PC-3 (cell line): ENCODE measurements at regions not wholly inside any gene's neighbourhood (a gene's known extent, or its start where the extent isn't known, plus 50 kb on each side); places are given as distances from the start of the nearest gene placed in this dataset.

Experiments used
- EZH2 ChIP-seq: fragments of 300-600 bp; sonication (generic); IDR thresholded peaks from one replicate; pipeline ENCODE4 v1.6.1; 2017; ENCODE audit warnings: antibody characterized with exemption, mild to moderate bottlenecking, low read length; ENCODE audit not compliant: unreplicated experiment
- TF ChIP-seq, protein P1 (sequence below): fragments of 300-600 bp; sonication (generic); conservative IDR thresholded peaks from 2 replicates; pipeline ENCODE4 v1.5.1; 2017; ENCODE audit warnings: antibody characterized with exemption, low read depth, mild to moderate bottlenecking, low read length

DNA sequence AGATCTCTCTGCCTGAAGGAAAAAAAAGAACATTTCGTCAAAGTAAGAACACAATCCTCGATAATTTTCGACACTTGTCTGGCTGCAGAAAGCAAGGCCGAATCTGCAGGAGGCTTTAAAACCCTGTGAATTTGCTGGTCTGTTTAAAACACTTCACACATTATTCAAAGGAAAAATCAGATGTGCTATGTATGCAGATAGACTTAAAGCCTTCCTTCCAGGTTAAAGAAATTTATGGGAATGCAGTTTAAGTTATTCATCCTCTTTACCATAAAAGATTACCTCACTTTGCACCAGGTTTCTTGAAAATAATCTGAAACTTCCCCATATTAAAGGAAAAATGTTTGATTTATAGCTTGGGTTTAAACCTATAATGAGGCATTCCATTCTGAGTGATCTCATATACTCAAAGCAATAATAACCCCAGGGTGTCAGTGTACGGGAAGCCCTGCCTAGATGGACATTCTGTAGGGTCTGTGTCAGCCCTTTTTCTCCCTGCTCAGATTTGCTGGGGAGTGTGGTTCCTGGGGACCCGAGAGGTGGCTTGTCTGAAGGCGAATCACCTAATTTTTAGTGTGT is 323.5 kb upstream of the SLC24A2 start:
- TF ChIP-seq, protein P1, sequence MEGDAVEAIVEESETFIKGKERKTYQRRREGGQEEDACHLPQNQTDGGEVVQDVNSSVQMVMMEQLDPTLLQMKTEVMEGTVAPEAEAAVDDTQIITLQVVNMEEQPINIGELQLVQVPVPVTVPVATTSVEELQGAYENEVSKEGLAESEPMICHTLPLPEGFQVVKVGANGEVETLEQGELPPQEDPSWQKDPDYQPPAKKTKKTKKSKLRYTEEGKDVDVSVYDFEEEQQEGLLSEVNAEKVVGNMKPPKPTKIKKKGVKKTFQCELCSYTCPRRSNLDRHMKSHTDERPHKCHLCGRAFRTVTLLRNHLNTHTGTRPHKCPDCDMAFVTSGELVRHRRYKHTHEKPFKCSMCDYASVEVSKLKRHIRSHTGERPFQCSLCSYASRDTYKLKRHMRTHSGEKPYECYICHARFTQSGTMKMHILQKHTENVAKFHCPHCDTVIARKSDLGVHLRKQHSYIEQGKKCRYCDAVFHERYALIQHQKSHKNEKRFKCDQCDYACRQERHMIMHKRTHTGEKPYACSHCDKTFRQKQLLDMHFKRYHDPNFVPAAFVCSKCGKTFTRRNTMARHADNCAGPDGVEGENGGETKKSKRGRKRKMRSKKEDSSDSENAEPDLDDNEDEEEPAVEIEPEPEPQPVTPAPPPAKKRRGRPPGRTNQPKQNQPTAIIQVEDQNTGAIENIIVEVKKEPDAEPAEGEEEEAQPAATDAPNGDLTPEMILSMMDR, result no peak
- TF ChIP-seq EZH2, result no peak
